ENCODE measurements at regions not wholly inside any gene's neighbourhood (a gene's known extent, or its start where the extent isn't known, plus 50 kb on each side); places are given as distances from the start of the nearest gene placed in this dataset.

DNA sequence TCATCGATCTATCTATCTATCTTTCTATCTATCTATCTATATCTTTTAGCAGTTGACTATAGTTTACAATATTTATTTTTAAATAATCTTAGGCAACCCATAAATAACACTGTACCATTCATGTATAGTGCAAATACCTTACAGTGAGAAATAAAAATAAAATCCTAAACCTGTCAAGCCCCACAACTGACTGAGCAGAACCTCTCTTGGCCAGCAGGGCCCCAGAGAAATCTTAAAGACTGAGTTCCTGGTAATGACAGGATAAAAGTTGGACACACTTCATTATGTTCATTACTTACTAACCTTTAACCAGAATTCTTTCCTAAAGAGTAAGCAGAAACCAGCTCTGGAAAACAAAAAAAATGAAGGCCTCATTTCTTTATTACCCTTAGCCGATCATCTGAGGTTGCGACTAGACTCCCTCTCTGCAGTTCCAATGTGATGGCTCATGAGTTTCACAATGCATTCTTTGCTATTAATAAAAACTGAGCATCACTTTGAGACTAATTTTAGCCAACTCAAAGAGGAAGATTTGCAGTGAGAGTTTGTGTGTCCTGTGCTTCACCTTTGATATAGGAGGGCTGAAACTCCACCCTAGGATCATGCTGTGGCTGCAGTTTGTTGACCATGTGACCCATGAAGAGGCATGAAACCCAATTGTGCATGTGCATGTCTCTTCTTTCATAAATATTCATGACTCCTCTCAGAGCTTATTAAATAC, 1072.0 kb downstream of the NSUN3 start:
- DNase-seq (no peak), ATAC-seq (no peak)
- Mint-ChIP-seq H3K9me3 (peaks cover 9% of the 10 kb centered on the region), H3K27me3 (no peaks in the 10 kb centered on the region), H3K27ac (no peak overlapping the region), H3K4me3 (no peak overlapping the region), H3K36me3 (ENCODE audit: low read depth) (no peaks in the 10 kb centered on the region), H3K4me1 (no peaks in the 10 kb centered on the region)

DNA sequence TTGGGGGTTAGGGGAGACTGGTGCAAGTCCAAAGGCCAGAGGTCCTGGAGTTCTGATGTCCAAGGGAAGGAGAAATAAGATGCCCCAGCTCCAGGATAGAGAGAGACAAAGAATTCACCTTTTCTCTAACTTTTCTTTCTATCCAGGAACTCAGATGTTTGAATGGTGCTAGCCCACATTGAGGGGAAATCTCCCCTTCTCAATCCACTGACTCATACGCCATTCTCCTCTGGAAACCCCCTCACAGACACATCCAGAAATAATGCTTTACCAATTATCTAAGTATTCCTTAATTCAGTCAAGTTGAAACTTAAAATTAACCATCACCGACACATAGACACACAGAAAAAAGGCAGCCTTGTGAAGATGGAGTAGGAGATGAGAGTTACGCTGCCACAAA, 1085.2 kb downstream of the NSUN3 start:
- DNase-seq (no peak), ATAC-seq (no peak)
- Mint-ChIP-seq H3K9me3 (peaks cover 7% of the 10 kb centered on the region), H3K4me1 (no peaks in the 10 kb centered on the region), H3K27me3 (no peaks in the 10 kb centered on the region), H3K4me3 (no peak overlapping the region), H3K36me3 (ENCODE audit: low read depth) (no peaks in the 10 kb centered on the region), H3K27ac (no peak overlapping the region)

DNA sequence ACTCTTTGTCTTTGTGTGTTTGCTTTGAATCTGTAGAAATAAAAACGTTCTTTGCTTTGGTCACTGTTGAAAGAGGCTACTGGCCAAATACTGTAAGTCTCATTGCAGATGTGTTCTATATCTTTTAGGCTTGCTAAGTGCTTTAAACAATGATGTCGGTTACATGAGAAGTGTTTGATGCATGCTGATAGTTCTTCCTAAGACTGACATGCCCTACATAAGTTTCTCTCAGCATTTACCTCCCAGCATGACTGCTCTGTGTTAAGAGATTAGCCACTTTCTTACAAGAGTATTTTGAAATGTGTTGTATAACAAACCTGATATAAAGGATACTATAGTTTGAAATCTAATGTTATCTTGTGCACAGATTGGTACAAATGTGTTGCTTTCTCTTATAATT, 1088.7 kb downstream of the NSUN3 start:
- no peak overlapping the region for H3K4me3 Mint-ChIP-seq
- H3K27ac Mint-ChIP-seq = no peak overlapping the region
- H3K36me3 Mint-ChIP-seq (ENCODE audit: low read depth) = no peaks in the 10 kb centered on the region
- ATAC-seq (no peak), DNase-seq (no peak)
- H3K9me3 Mint-ChIP-seq = peaks cover 4% of the 10 kb centered on the region
- no peaks in the 10 kb centered on the region for H3K4me1 Mint-ChIP-seq
- no peaks in the 10 kb centered on the region for H3K27me3 Mint-ChIP-seq

DNA sequence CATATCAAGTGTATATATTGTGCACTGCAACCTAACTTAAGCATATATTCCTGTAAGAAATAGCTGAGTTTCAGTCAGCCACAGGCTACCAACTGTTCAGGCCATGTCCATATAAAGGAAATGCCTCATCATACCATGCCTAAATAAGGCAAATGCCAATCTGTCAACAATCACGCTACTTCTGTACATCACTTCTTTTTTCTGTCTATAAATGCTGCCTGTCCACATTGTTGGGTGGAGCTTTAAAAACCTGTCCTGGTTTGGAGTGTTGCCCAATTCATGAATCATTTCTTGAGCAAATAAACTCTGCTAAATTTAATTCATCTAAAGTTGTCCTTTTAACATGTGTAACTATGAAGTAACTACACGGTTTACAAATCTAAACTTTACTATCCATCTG, 1091.9 kb downstream of the NSUN3 start:
- H3K4me3 Mint-ChIP-seq = no peak overlapping the region

DNA sequence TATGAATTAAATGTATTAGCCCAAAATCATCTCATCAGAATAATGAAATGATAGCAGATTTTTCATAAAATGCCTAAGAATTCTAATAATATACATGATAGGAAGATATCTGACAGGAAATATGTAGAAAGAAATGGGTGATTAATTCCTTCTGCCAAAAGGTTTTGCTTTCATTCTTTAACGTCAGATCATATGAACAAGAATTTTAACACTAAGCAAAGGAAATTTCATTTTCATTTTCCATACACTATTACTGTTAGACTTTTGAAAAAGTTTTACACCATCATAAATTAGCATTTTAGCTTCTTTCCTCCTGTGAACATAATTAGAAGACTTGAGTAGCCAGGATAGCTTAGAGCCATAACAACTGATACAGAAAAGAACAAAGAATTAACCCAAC, 1099.9 kb downstream of the NSUN3 start:
- ATAC-seq = no peak
- Mint-ChIP-seq H3K36me3 (ENCODE audit: low read depth) (no peaks in the 10 kb centered on the region), H3K4me1 (no peaks in the 10 kb centered on the region), H3K27me3 (no peaks in the 10 kb centered on the region), H3K9me3 (peaks cover 10% of the 10 kb centered on the region), H3K27ac (no peak overlapping the region), H3K4me3 (no peak overlapping the region)
- no peak for DNase-seq

More for the DNA sequence above, 1091.9 kb downstream of the NSUN3 start:
- H3K27ac Mint-ChIP-seq = no peak overlapping the region
- no peaks in the 10 kb centered on the region for H3K4me1 Mint-ChIP-seq
- DNase-seq (no peak), ATAC-seq (no peak)
- H3K9me3 Mint-ChIP-seq = peaks cover 23% of the 10 kb centered on the region
- H3K27me3 Mint-ChIP-seq = no peaks in the 10 kb centered on the region
- no peaks in the 10 kb centered on the region for H3K36me3 Mint-ChIP-seq (ENCODE audit: low read depth)

DNA sequence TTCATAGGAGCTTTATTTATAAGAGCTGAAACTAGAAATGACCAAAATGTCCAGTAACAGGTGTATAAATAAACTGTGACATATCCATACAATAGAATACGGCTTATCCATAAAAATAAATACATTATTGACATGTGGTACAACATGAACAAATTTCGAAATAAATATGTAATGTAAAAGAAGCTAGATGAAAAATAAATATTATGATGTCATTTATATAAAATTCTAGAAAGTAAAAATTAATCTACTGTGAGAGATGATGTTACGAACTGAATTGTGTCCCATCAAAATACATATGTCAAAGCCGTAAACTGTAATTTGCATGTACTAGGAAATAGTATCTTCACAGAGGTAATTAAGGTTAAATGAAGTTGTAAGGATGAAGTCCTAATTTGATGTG, 1104.9 kb downstream of the NSUN3 start:
- no peak overlapping the region for H3K4me3 Mint-ChIP-seq
- no peak for DNase-seq
- H3K4me1 Mint-ChIP-seq = no peaks in the 10 kb centered on the region
- no peak overlapping the region for H3K27ac Mint-ChIP-seq
- H3K36me3 Mint-ChIP-seq (ENCODE audit: low read depth) = no peaks in the 10 kb centered on the region
- H3K9me3 Mint-ChIP-seq = no peaks in the 10 kb centered on the region
- no peak for ATAC-seq
- H3K27me3 Mint-ChIP-seq = no peaks in the 10 kb centered on the region

DNA sequence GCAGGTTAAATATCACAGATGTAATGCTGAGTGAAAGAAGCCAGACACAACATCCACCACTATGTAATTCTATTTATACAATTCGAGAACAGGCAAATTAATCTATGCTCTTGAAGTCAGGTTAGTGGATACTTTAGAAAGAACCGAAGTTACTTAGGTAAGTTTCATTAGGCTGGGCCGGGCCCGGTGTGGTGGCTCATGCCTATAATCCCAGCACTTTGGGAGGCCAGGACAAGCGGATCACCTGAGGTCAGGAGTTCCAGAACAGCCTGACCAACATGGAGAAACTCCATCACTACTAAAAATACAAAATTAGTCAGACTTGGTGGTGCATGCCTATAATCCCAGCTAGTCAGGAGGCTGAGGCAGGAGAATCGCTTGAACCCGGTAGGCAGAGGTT, 1105.7 kb downstream of the NSUN3 start:
- Mint-ChIP-seq H3K4me3 (no peak overlapping the region), H3K27ac (no peak overlapping the region), H3K4me1 (no peaks in the 10 kb centered on the region), H3K27me3 (no peaks in the 10 kb centered on the region), H3K36me3 (ENCODE audit: low read depth) (no peaks in the 10 kb centered on the region), H3K9me3 (no peaks in the 10 kb centered on the region)
- no peak for ATAC-seq
- no peak for DNase-seq

DNA sequence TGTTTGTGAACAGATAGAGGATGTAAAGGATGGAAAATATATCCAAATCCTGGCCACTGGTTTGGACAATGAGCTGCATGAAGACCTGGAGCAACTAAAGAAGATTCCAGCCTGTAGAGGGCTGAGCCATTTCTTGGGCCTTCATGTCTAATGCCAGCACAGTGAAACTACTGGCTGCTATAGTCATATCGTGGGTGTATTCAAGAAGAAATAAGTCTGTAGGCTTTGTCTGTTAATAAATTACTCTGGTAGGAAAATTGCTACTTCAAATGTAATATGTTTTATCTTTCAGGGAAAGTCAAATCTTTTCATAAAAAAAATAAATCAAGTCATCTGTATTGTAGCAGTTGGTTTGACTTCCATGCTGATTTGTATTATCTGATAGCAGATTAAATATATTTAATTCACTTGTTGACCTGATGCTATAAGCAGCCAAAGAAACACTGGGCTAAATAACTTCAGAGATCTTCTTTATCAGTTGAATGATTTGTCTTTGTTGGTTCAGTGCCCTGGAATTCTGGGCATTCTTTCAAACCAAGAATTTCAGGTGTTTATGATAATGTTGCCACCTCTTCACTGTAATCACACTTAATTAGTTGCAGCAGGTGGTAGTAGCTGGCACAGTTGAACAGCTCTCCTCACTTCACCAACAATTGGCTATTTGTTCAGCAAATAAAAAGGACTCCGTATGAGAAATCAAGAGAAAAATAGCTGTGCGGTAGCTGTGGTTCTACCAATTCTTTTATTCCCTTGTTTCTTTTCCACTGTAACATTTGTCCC, 1109.5 kb downstream of the NSUN3 start:
- DNase-seq = no peak
- ATAC-seq = no peak
- Mint-ChIP-seq H3K27me3 (no peaks in the 10 kb centered on the region), H3K4me1 (no peaks in the 10 kb centered on the region), H3K36me3 (ENCODE audit: low read depth) (no peaks in the 10 kb centered on the region), H3K9me3 (no peaks in the 10 kb centered on the region), H3K4me3 (no peak overlapping the region), H3K27ac (no peak overlapping the region)

DNA sequence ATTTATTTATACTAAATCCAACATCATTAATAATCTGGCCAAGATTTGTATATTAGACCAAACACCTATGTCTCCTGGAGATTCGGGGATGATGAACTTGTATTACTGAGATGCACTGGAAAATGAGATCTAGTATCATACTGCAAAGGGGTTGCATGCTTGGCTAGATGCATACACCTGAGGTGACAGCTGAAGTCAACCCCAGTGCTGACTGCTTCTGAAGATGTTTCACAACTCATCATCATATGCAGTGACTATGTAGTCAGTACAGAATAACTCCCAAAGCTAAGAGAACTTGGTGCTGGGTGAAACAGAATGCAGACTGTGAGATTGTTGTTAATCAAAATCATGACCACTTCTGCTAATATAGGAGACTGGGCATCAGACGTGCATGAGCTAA, 1114.2 kb downstream of the NSUN3 start:
- no peaks in the 10 kb centered on the region for H3K27me3 Mint-ChIP-seq
- H3K4me1 Mint-ChIP-seq = no peaks in the 10 kb centered on the region
- DNase-seq (no peak), ATAC-seq (no peak)
- H3K36me3 Mint-ChIP-seq (ENCODE audit: low read depth) = no peaks in the 10 kb centered on the region
- H3K9me3 Mint-ChIP-seq = no peaks in the 10 kb centered on the region
- H3K27ac Mint-ChIP-seq = no peak overlapping the region
- no peak overlapping the region for H3K4me3 Mint-ChIP-seq

DNA sequence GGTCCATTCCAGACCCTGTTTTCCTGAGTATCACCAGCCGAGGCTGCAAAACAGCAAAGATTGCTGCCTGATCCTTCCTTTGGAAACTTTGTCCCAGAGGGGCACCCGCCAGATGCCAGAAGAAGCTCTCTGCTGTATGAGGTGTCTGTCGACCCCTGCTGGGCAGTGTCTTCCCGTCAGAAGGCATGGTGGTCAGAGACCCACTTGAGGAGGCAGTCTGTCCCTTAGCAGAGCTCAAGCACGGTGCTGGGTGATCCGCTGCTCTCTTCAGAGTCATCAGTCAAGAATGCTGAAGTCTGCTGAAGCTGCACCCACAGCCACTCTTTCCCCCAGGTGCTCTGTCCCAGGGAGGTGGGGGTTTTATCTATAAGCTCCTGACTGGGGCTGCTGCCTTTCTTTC, 1121.2 kb downstream of the NSUN3 start:
- peaks cover 10% of the 10 kb centered on the region for H3K9me3 Mint-ChIP-seq
- no peak overlapping the region for H3K27ac Mint-ChIP-seq
- no peak overlapping the region for H3K4me3 Mint-ChIP-seq
- no peak for ATAC-seq
- DNase-seq = no peak
- no peaks in the 10 kb centered on the region for H3K27me3 Mint-ChIP-seq
- no peaks in the 10 kb centered on the region for H3K4me1 Mint-ChIP-seq
- no peaks in the 10 kb centered on the region for H3K36me3 Mint-ChIP-seq (ENCODE audit: low read depth)

DNA sequence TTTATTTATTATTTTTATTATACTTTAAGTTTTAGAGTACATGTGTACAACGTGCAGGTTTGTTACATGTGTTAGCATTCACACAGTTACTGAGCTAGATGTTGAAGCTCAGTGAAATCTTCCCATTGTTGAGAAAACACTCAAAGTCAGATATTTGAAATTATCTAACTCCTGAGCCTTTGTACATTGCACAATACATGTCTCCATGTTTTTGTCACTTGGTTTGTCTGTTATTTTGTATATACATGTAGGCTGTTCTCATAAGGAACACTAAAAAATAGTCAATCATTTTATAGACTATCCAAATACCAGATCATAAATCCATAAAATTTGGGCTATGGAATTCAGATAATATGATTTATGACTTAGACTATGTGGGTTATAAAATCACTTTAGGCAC, 1126.5 kb downstream of the NSUN3 start:
- ATAC-seq (no peak), DNase-seq (no peak)
- Mint-ChIP-seq H3K9me3 (no peaks in the 10 kb centered on the region), H3K36me3 (ENCODE audit: low read depth) (no peaks in the 10 kb centered on the region), H3K4me1 (no peaks in the 10 kb centered on the region), H3K27me3 (no peaks in the 10 kb centered on the region), H3K27ac (no peak overlapping the region), H3K4me3 (no peak overlapping the region)

DNA sequence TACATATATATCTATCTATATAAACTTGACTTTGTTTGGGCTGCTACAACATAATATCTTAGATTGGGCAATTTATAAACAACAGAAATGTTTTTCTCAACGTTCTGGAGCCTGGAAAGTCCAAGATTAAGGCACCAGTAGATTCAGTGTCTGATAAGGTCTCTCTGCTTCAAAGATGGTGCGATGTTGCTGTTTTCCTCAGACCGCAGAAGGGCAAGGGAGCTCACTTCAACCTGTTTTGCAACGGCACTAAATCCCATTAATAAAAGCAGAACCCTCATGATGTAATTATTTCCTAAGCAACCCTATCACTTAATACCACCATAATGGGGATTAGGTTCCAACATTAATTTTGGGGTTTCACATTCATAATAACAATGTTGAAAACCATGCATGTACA, 1134.8 kb downstream of the NSUN3 start:
- peaks cover 12% of the 10 kb centered on the region for H3K9me3 Mint-ChIP-seq
- ATAC-seq (no peak), DNase-seq (no peak)
- H3K27ac Mint-ChIP-seq = no peak overlapping the region
- H3K27me3 Mint-ChIP-seq = no peaks in the 10 kb centered on the region
- no peaks in the 10 kb centered on the region for H3K36me3 Mint-ChIP-seq (ENCODE audit: low read depth)
- no peaks in the 10 kb centered on the region for H3K4me1 Mint-ChIP-seq
- no peak overlapping the region for H3K4me3 Mint-ChIP-seq

DNA sequence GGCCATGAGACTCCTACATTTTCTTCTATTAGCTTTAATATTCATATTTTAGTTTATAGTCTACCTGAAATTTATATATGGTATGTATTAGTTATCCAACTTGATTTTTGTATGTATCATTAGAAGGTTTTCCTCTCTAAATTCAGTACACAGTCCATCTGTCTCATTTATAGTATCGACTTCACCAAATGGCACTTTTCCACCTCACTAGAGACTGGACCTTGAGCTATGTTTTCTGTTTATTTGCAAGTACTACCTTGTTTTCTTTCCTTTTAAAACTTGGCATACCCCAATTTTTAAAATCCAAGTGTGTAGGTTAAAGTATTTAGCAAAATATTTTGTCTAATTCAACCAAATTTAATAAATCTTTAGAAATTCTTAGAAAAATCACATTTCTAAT, 1137.5 kb downstream of the NSUN3 start:
- DNase-seq (no peak), ATAC-seq (no peak)
- no peaks in the 10 kb centered on the region for H3K4me1 Mint-ChIP-seq
- H3K27me3 Mint-ChIP-seq = no peaks in the 10 kb centered on the region
- no peak overlapping the region for H3K27ac Mint-ChIP-seq
- no peak overlapping the region for H3K4me3 Mint-ChIP-seq
- H3K9me3 Mint-ChIP-seq = peaks cover 17% of the 10 kb centered on the region
- H3K36me3 Mint-ChIP-seq (ENCODE audit: low read depth) = no peaks in the 10 kb centered on the region

DNA sequence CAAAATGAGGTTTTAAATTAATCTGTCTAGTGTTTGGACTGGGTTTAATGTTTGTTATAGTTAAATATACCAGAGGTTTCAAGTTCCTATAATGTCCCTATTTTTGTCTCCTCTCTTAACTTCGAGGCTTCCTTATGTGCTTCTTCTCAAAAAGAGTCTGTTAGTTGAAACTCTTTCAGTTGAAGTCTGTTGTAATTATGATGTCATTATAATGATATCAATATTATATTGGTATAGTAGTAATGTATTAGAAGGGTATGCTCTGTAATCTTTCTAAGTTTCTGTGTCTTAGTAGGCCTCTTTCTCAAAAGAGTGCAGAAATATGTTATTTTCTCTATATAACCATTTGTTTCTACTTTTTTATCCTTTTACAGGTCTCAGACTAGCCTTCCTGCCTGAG, 1148.0 kb downstream of the NSUN3 start:
- H3K9me3 Mint-ChIP-seq = peaks cover 19% of the 10 kb centered on the region
- no peaks in the 10 kb centered on the region for H3K27me3 Mint-ChIP-seq
- no peak for ATAC-seq
- no peaks in the 10 kb centered on the region for H3K4me1 Mint-ChIP-seq
- no peak overlapping the region for H3K4me3 Mint-ChIP-seq
- no peaks in the 10 kb centered on the region for H3K36me3 Mint-ChIP-seq (ENCODE audit: low read depth)
- no peak for DNase-seq
- no peak overlapping the region for H3K27ac Mint-ChIP-seq

DNA sequence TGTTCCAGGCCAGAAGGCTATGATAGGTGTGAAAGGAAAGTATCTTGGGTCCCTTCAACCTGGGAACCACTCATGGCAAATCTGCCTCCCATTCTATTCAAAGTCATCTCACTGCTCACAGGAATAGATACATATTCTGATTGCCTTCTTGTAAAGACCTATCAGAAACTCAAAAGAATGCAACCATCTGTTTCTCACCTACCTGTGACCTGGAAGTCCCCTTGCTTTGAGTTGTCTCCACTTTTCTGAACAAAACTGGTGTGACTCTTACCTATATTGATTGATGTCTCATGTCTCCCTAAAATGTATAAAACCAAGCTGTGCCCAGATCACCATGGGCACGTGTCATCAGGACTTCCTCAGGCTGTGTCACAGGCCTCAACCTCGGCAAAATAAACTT, 1149.3 kb downstream of the NSUN3 start:
- DNase-seq (no peak), ATAC-seq (no peak)
- Mint-ChIP-seq H3K4me1 (no peaks in the 10 kb centered on the region), H3K9me3 (peaks cover 18% of the 10 kb centered on the region), H3K27me3 (no peaks in the 10 kb centered on the region), H3K4me3 (no peak overlapping the region), H3K27ac (no peak overlapping the region), H3K36me3 (ENCODE audit: low read depth) (no peaks in the 10 kb centered on the region)
